ENCODE measurements at regions not wholly inside any gene's neighbourhood (a gene's known extent, or its start where the extent isn't known, plus 50 kb on each side); places are given as distances from the start of the nearest gene placed in this dataset.

GRCh38 chr10:3907514-3907913 lies 122.5 kb upstream of the KLF6 start:
- CTCF ChIA-PET = no interaction called here
- Mint-ChIP-seq H3K4me1 (peaks cover 5% of the 10 kb centered on the region), H3K36me3 (no peaks in the 10 kb centered on the region), H3K27ac (no peak overlapping the region), H3K9me3 (0 out of 2 replicates have a peak, but pooled peaks cover 3% of the 10 kb centered on the region), H3K4me3 (no peak overlapping the region), H3K27me3 (ENCODE audit: low read depth) (no peaks in the 10 kb centered on the region)
- ATAC-seq (no peak), DNase-seq (ENCODE audit: low spot score) (no peak)
- TF ChIP-seq PREB (CRISPR knock-in tag; IDR thresholded peaks at IDR 0.05; ENCODE audit: borderline replicate concordance) (no peak), ZNF138 (CRISPR knock-in tag; conservative IDR thresholded peaks at IDR 0.05) (no peak), FOXJ3 (CRISPR knock-in tag; IDR thresholded peaks at IDR 0.05; ENCODE audit: borderline replicate concordance) (no peak), AFF4 (CRISPR knock-in tag; IDR thresholded peaks at IDR 0.05; ENCODE audit: borderline replicate concordance) (no peak), ZNF532 (CRISPR knock-in tag; IDR thresholded peaks at IDR 0.05; ENCODE audit: borderline replicate concordance) (no peak), IRF1 (CRISPR knock-in tag; IDR thresholded peaks at IDR 0.05) (no peak), JAZF1 (CRISPR knock-in tag; IDR thresholded peaks at IDR 0.05) (no peak), ERG (CRISPR knock-in tag; IDR thresholded peaks at IDR 0.05) (no peak), ZBTB43 (CRISPR knock-in tag; IDR thresholded peaks at IDR 0.05) (no peak), OVOL2 (CRISPR knock-in tag; IDR thresholded peaks at IDR 0.05; ENCODE audit: borderline replicate concordance) (no peak), GRHL2 (CRISPR knock-in tag; IDR thresholded peaks at IDR 0.05; ENCODE audit: insufficient replicate concordance, severe bottlenecking) (no peak), FOXP4 (CRISPR knock-in tag; IDR thresholded peaks at IDR 0.05) (no peak), RORB (CRISPR knock-in tag; IDR thresholded peaks at IDR 0.05) (no peak), ESRRA (CRISPR knock-in tag; IDR thresholded peaks at IDR 0.05; ENCODE audit: borderline replicate concordance) (no peak)
- POLR2A ChIA-PET = no interaction called here
